ENCODE measurements at regions not wholly inside any gene's neighbourhood (a gene's known extent, or its start where the extent isn't known, plus 50 kb on each side); places are given as distances from the start of the nearest gene placed in this dataset.

DNA sequence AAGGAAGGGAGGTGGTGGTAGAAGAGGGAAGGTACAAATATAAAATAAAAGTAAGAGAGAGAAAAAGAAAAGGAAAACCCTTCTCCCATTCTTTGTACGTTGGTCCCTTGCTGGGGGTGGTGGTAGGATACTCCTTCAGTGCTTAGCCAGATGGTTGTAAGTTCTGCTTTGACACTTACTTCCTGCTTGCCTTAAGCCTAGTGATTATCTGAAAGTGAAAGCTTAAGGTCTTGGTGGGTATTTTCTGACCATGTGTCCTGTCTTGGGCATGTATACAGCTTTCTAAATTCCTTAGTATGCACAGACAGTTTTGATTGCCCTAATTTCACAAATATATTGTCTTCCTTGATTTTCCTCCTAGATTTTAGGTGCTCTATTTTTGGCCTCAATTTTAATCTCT, 314.8 kb downstream of the PCDH17 start:
- Histone ChIP-seq H3K4me2 (ENCODE audit: insufficient read depth, insufficient read length, low read length) (no peak overlapping the region), H3K18ac (ENCODE audit: insufficient read length, low read depth, low read length) (no peak overlapping the region), H2AFZ (ENCODE audit: low read length) (no peak overlapping the region), H3K79me1 (ENCODE audit: insufficient read depth, low read depth, low read length, poor library complexity, severe bottlenecking) (no peaks in the 10 kb centered on the region), H3K14ac (ENCODE audit: insufficient read depth, low read length) (no peak overlapping the region), H3K79me2 (ENCODE audit: insufficient read depth, low read length) (no peaks in the 10 kb centered on the region), H3K4ac (ENCODE audit: low read depth, low read length) (no peak overlapping the region), H4K20me1 (ENCODE audit: control insufficient read depth, insufficient read depth, insufficient read length) (no peaks in the 10 kb centered on the region), H3K9ac (ENCODE audit: extremely low read depth, insufficient read length, low read length) (no peak overlapping the region), H3K4me1 (ENCODE audit: insufficient read depth, low read length) (no peaks in the 10 kb centered on the region), H2BK12ac (ENCODE audit: insufficient read length, low read depth, low read length) (no peak overlapping the region), H3K23me2 (ENCODE audit: insufficient read length, low read depth, low read length, poor library complexity, severe bottlenecking) (no peaks in the 10 kb centered on the region), H4K8ac (replicated peaks; ENCODE audit: insufficient read length, low read depth, low read length) (no peak overlapping the region), H3K56ac (ENCODE audit: insufficient read length, low read depth, low read length) (no peak overlapping the region), H4K91ac (ENCODE audit: insufficient read length, low read depth, low read length) (no peak overlapping the region), H2BK20ac (ENCODE audit: low read depth, low read length, poor library complexity, severe bottlenecking) (no peak overlapping the region), H3K27ac (ENCODE audit: insufficient read length, low read depth, low read length) (no peak overlapping the region), H3K23ac (ENCODE audit: insufficient read length, low read depth, low read length) (no peak overlapping the region), H4K5ac (ENCODE audit: insufficient read length, low read depth, low read length) (no peak overlapping the region), H2BK15ac (ENCODE audit: low read depth, low read length) (no peak overlapping the region), H3K9me3 (ENCODE audit: control insufficient read depth, low read depth, low read length) (no peaks in the 10 kb centered on the region), H3K27me3 (ENCODE audit: insufficient read depth, low read length) (no peaks in the 10 kb centered on the region), H2AK5ac (ENCODE audit: insufficient read length, low read length) (no peak overlapping the region), H2BK5ac (ENCODE audit: insufficient read length, low read length) (no peak overlapping the region), H3T11ph (ENCODE audit: low read length) (no peak overlapping the region), H2BK120ac (ENCODE audit: low read depth, low read length, poor library complexity, severe bottlenecking) (no peak overlapping the region)
- peaks cover 5 to 14% (median 10%) of the 10 kb centered on the region in 3 experiments; a peak in 6 of 7 replicates for H3K36me3 Mint-ChIP-seq (ENCODE audit: insufficient read depth in 1 of 3, low read depth in 3 of 3)
- H3K4me3 Mint-ChIP-seq: no peak overlapping the region
- DNase-seq: no peak
- H3K27me3 Mint-ChIP-seq (ENCODE audit: low read depth): no peaks in the 10 kb centered on the region
- H3K9me3 Mint-ChIP-seq: peaks cover 11 to 13% of the 10 kb centered on the region in 2 experiments
- TF ChIP-seq, protein P1, sequence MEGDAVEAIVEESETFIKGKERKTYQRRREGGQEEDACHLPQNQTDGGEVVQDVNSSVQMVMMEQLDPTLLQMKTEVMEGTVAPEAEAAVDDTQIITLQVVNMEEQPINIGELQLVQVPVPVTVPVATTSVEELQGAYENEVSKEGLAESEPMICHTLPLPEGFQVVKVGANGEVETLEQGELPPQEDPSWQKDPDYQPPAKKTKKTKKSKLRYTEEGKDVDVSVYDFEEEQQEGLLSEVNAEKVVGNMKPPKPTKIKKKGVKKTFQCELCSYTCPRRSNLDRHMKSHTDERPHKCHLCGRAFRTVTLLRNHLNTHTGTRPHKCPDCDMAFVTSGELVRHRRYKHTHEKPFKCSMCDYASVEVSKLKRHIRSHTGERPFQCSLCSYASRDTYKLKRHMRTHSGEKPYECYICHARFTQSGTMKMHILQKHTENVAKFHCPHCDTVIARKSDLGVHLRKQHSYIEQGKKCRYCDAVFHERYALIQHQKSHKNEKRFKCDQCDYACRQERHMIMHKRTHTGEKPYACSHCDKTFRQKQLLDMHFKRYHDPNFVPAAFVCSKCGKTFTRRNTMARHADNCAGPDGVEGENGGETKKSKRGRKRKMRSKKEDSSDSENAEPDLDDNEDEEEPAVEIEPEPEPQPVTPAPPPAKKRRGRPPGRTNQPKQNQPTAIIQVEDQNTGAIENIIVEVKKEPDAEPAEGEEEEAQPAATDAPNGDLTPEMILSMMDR (conservative IDR thresholded peaks at IDR 0.05): no peak
- WGBS (ENCODE audit: extremely low coverage, insufficient read length, low lambda C conversion rate): no CpG with 5 or more reads among the region's 1 CpG
- 0 out of 4 replicates have a peak, but pooled peaks cover 0 to 3% of the 10 kb centered on the region in 2 experiments for H3K4me1 Mint-ChIP-seq
- peak overlapping the region in 1 of 3 experiments; percentile 2; a peak in 1 of 7 replicates for H3K27ac Mint-ChIP-seq
